Fibroblast of pulmonary artery (primary cell): ENCODE measurements at regions not wholly inside any gene's neighbourhood (a gene's known extent, or its start where the extent isn't known, plus 50 kb on each side); places are given as distances from the start of the nearest gene placed in this dataset.

Source experiments
- DNase-seq: peaks from one replicate; pipeline ENCODE4 v3.0.0-alpha.2; 2010; ENCODE audit warnings: low read depth
- H3K4me3 ChIP-seq: replicated peaks from 2 replicates; pipeline ENCODE4 v1.5.1; 2011; ENCODE audit warnings: low read depth, mild to moderate bottlenecking, control low read depth, low read length, moderate library complexity
- TF ChIP-seq, protein P1 (sequence below): IDR thresholded peaks from 2 replicates; pipeline ENCODE4 v1.5.1; 2011; ENCODE audit warnings: mild to moderate bottlenecking, control low read depth, low read length, inconsistent platforms; ENCODE audit errors: missing control alignments

DNA sequence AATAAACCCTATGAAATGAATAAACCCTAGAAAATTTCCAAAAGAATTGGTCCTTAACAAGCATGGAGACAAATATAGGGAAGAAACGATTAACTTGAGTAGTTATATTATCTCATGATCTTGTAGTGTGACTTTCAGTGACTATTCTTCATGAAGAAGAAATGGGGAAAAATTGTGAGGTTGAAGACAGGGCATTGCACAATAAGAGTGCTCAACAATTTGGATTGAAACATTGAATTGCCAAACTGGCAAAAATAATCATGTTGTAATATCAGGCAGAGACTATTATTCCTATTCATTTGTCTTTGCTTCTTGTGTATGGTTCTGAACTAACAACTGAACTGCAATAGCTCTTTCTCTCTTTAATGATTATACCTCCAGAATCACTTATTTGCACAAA is 605.1 kb downstream of the PCDH7 start:
- no peak for DNase-seq
- TF ChIP-seq, protein P1, sequence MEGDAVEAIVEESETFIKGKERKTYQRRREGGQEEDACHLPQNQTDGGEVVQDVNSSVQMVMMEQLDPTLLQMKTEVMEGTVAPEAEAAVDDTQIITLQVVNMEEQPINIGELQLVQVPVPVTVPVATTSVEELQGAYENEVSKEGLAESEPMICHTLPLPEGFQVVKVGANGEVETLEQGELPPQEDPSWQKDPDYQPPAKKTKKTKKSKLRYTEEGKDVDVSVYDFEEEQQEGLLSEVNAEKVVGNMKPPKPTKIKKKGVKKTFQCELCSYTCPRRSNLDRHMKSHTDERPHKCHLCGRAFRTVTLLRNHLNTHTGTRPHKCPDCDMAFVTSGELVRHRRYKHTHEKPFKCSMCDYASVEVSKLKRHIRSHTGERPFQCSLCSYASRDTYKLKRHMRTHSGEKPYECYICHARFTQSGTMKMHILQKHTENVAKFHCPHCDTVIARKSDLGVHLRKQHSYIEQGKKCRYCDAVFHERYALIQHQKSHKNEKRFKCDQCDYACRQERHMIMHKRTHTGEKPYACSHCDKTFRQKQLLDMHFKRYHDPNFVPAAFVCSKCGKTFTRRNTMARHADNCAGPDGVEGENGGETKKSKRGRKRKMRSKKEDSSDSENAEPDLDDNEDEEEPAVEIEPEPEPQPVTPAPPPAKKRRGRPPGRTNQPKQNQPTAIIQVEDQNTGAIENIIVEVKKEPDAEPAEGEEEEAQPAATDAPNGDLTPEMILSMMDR = no peak
- no peak overlapping the region for H3K4me3 ChIP-seq

DNA sequence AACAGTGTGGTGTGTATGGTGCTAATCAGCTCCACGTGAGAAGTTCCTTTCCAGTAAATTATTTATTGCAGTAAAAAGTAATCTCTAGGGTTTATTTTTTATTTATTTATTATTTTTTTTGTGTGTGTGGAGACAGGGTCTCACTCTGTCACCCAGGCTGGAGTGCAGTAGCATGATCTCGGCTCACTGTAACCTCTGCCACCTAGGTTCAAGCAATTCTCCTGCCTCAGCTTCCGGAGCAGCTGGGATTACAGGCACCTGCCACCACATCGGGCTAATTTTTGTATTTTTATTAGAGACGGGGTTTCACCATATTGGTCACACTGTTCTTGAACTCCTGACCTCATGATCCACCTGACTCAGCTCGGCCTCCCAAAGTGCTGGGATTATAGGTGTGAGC is 606.9 kb downstream of the PCDH7 start:
- H3K4me3 ChIP-seq = no peak overlapping the region
- TF ChIP-seq, protein P1 = no peak
- DNase-seq = no peak

DNA sequence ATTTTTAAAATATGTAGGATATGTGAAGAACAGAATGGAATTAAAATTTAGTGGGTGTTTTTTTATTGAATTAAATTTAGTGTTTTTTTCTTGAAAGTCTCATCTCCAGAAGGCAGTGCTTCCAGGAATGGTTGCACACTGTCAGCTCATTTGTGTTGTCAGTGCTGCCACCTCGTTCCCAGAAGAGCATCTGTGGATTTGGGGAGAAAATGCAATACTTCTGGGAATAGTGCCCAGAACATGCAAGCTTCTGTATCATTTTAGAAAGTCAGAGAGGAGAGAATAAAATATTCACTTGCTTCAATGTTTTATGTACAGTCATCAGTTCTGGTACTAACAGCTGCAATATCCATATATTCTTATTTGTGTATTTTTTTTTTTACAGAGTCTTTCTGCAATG is 608.8 kb downstream of the PCDH7 start:
- peak; percentile 10 for DNase-seq
- TF ChIP-seq, protein P1 = no peak
- H3K4me3 ChIP-seq = no peak overlapping the region

- TF ChIP-seq, protein P1 = no peak
- no peak for DNase-seq
- no peak overlapping the region for H3K4me3 ChIP-seq
These were observed 614.1 kb downstream of the PCDH7 start for GRCh38 chr4:31334086-31334910.

GRCh38 chr4:31338000-31338399 is 617.8 kb downstream of the PCDH7 start:
- TF ChIP-seq, protein P1 = no peak
- no peak overlapping the region for H3K4me3 ChIP-seq
- no peak for DNase-seq

DNA sequence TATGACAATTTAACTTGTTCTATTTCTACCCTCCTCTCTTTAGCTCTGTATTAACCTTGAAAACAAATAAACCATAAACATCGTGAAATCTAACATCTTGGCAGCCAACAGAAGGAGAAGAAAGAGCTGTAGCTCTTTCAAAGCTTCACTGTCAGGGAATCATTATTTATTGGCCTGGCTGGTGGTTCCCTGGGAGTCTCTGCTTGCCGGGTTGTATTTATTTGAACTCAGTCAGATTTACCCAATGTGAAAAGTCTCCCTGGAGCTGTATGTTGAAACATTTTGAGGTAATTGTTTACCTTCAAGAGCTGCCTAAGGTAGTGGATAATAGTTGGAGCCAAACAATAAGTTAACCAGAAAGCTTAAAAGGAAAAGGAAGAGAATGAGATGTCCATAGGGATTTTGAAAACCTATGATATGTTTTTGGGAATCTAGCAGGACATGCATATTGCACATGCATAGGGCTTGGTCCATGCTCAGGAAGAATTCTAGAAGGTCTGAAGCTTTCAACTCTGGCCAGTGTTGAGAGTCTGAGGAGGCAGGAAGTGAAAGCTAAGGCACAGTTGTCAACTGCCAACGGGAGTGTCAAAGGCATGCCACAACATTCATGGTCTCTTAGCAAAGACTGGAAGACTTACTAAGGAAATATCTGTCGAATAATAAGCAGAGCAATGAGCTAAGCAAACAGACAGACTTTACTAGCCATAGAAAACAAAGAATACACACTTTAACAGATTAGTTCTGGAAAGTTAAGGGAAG is 621.6 kb downstream of the PCDH7 start:
- no peak for DNase-seq
- TF ChIP-seq, protein P1 = no peak
- H3K4me3 ChIP-seq = no peak overlapping the region
